DND-41 (cell line): ENCODE measurements at regions not wholly inside any gene's neighbourhood (a gene's known extent, or its start where the extent isn't known, plus 50 kb on each side); places are given as distances from the start of the nearest gene placed in this dataset.

ENCODE experiments used
- EZH2 ChIP-seq: IDR thresholded peaks from 3 replicates; pipeline ENCODE4 v1.6.1; 2012; ENCODE audit warnings: borderline replicate concordance, low read depth, mild to moderate bottlenecking, moderate library complexity, low read length, inconsistent platforms; ENCODE audit not compliant: severe bottlenecking
- TF ChIP-seq, protein P1 (sequence below): IDR thresholded peaks from 2 replicates; pipeline ENCODE4 v1.5.1; 2012; ENCODE audit warnings: borderline replicate concordance, low read length, moderate library complexity, mild to moderate bottlenecking; ENCODE audit not compliant: poor library complexity, severe bottlenecking; ENCODE audit errors: extremely low read depth

DNA sequence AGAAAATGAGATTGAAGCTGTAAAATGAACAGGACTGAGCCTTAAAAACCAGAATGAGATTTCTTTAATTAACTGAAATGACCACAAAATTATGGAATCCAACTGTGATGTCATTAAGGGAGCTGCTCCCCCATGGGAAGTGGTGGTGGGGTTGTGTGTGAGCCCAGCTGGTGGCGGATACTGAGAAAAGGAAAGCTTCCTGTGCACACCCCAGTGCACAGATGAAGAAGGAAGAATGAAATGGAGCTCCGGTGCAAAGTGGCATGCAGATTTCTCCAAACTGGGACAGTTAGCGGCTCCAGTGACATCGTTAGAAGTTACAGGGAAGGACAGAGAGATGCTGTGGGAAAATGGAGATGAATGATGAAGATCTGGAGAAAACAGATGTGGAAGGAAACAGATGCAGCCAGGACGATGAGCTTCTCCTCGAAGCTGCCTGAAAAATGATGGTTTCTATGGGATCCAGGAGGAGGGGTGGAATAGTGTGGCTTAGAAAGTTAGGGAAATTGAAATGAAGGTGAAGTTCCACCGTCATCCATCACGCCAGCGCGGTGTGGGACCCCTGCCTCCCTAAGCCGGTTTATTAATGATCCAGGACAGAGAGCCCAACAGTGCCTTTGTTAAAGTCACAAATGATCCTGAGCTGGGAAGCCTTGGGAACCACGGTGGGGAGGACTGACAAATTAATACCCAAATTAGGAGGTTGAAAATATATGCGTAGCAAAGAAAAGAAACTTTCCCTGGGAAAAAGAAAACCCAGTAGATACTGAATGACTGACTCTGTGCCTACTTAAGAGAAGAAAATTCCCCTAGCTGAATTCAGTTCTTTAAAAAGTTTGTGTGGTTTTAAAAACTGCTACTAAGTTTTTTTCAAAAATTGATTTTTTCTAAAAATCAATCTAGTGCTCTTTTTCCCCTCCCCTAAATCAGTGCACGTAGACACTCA, 77.2 kb downstream of the TSN start:
- TF ChIP-seq, protein P1, sequence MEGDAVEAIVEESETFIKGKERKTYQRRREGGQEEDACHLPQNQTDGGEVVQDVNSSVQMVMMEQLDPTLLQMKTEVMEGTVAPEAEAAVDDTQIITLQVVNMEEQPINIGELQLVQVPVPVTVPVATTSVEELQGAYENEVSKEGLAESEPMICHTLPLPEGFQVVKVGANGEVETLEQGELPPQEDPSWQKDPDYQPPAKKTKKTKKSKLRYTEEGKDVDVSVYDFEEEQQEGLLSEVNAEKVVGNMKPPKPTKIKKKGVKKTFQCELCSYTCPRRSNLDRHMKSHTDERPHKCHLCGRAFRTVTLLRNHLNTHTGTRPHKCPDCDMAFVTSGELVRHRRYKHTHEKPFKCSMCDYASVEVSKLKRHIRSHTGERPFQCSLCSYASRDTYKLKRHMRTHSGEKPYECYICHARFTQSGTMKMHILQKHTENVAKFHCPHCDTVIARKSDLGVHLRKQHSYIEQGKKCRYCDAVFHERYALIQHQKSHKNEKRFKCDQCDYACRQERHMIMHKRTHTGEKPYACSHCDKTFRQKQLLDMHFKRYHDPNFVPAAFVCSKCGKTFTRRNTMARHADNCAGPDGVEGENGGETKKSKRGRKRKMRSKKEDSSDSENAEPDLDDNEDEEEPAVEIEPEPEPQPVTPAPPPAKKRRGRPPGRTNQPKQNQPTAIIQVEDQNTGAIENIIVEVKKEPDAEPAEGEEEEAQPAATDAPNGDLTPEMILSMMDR: no peak
- TF ChIP-seq EZH2: no peak
